Neural cell (in vitro differentiated cells): ENCODE measurements at regions not wholly inside any gene's neighbourhood (a gene's known extent, or its start where the extent isn't known, plus 50 kb on each side); places are given as distances from the start of the nearest gene placed in this dataset.

Experiments
- CTCF ChIP-seq: fragments of 450-650 bp; IDR thresholded peaks from 2 replicates; pipeline ENCODE4 v1.5.1; 2014; ENCODE audit warnings: antibody characterized with exemption, mild to moderate bottlenecking, moderate library complexity; ENCODE audit not compliant: poor library complexity, severe bottlenecking
- EP300 ChIP-seq: fragments of 450-650 bp; conservative IDR thresholded peaks from 2 replicates; pipeline ENCODE4 v1.6.1; 2014; ENCODE audit warnings: antibody characterized with exemption, mild to moderate bottlenecking, moderate library complexity; ENCODE audit not compliant: poor library complexity, severe bottlenecking
- EZH2 ChIP-seq: fragments of 200-600, 300-800 bp; shearing (Covaris generic), sonication (generic); IDR thresholded peaks from 2 replicates; pipeline ENCODE4 v1.6.1; 2014; ENCODE audit warnings: antibody characterized with exemption, low read length, borderline replicate concordance, mild to moderate bottlenecking; ENCODE audit not compliant: insufficient read depth, poor library complexity, severe bottlenecking
- POLR2AphosphoS5 ChIP-seq: IDR thresholded peaks from 2 replicates; pipeline ENCODE4 v1.6.1; 2012
- RAD21 ChIP-seq: fragments of 450-650 bp; conservative IDR thresholded peaks from 2 replicates; pipeline ENCODE4 v1.6.1; 2014; ENCODE audit warnings: antibody characterized with exemption, mild to moderate bottlenecking, moderate library complexity
- REST ChIP-seq: IDR thresholded peaks from 2 replicates; pipeline ENCODE4 v1.6.1; 2012; ENCODE audit warnings: borderline replicate concordance
- SMC3 ChIP-seq: fragments of 450-650 bp; conservative IDR thresholded peaks from 2 replicates; pipeline ENCODE4 v1.6.1; 2014; ENCODE audit warnings: antibody characterized with exemption, mild to moderate bottlenecking, moderate library complexity; ENCODE audit not compliant: poor library complexity
- TAF1 ChIP-seq: IDR thresholded peaks from 2 replicates; pipeline ENCODE4 v1.6.1; 2012; ENCODE audit warnings: low read depth

GRCh38 chr12:47602325-47602724, 103.5 kb downstream of the RPAP3 start:
- TF ChIP-seq EP300 (no peak), POLR2AphosphoS5 (no peak), CTCF (no peak), EZH2 (no peak), TAF1 (no peak), RAD21 (no peak), SMC3 (no peak), REST (no peak)
